RWPE1 (cell line): ENCODE measurements at regions not wholly inside any gene's neighbourhood (a gene's known extent, or its start where the extent isn't known, plus 50 kb on each side); places are given as distances from the start of the nearest gene placed in this dataset.
A peak's percentile ranks its signal among the peaks of the same experiment; 100 is the strongest.

Experiments used
- CTCF ChIA-PET: fragments of 350-600 bp; sonication (Branson Sonifier 250); formaldehyde crosslinking; extraction: SDS; loops from one replicate; lab custom pipeline; 2021; lab: Yijun Ruan, JAX
- POLR2A ChIA-PET: fragments of 400-600 bp; formaldehyde crosslinking; extraction: SDS; loops from one replicate; lab custom pipeline; 2020; ENCODE audit warnings: antibody characterized with exemption; ENCODE audit not compliant: low non-redundant PET; lab: Yijun Ruan, JAX
- DNase-seq: peaks from one replicate; pipeline ENCODE4 v3.0.0; 2012; ENCODE audit warnings: low spot score
- H3K27ac ChIP-seq: fragments of 450-650 bp; 2 replicates; pipeline ENCODE4 v1.5.1; 2017
- TF ChIP-seq, protein P1 (sequence below): fragments of 450-650 bp; conservative IDR thresholded peaks from 2 replicates; pipeline ENCODE4 v1.5.1; 2017; ENCODE audit warnings: low read depth, mild to moderate bottlenecking

DNA sequence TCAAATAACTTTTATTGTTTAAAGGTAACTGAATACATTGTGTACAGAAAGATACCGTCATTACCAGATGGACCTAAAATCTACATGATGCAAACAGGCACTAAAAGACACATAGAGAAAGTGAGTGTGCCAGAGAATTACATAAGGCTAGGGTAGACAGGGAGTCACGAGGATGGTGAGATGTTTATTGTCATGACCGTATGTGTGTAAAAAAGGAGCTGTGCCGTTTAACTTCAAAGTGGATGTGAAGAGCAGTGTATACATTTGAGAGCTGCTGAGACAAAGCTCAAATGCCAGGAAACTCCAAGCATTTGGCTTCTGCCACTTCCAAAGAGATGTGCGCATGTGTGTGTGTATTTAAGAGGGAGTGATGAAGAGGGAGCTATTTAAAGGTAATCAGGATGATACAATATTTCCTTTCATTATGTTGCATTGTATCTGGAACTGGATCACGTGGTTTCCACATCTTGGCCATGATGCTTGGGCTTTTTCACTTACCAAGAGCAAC, 51.4 kb upstream of the IGF1R start:
- TF ChIP-seq, protein P1, sequence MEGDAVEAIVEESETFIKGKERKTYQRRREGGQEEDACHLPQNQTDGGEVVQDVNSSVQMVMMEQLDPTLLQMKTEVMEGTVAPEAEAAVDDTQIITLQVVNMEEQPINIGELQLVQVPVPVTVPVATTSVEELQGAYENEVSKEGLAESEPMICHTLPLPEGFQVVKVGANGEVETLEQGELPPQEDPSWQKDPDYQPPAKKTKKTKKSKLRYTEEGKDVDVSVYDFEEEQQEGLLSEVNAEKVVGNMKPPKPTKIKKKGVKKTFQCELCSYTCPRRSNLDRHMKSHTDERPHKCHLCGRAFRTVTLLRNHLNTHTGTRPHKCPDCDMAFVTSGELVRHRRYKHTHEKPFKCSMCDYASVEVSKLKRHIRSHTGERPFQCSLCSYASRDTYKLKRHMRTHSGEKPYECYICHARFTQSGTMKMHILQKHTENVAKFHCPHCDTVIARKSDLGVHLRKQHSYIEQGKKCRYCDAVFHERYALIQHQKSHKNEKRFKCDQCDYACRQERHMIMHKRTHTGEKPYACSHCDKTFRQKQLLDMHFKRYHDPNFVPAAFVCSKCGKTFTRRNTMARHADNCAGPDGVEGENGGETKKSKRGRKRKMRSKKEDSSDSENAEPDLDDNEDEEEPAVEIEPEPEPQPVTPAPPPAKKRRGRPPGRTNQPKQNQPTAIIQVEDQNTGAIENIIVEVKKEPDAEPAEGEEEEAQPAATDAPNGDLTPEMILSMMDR: no peak
- POLR2A ChIA-PET: no interaction called here
- CTCF ChIA-PET: interaction anchor here (0.6 kb wide), 1 partner anchor 51 kb away, joined by 3 read pairs; the partner anchor contains the start of gene IGF1R

DNA sequence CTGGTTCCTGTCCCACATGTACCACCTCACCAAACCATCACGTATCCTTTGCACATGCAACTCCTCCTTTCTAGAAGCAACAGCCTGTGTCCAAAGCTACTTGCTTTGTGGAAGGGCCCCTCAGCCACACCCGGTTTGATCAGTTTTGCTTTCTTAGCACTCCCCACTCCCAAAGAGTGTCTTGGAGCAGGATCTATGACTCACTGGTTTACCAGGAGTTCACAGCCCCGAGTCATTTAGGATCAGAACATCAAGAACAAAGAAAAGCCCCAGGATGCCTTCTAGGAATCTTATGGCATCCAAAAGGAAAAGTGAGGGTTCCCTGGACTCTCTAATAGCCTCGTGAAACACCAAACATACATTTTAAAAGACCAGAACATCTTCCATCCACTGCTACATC, 50.7 kb upstream of the IGF1R start:
- POLR2A ChIA-PET: no interaction called here
- peak; percentile 77 for DNase-seq
- H3K27ac ChIP-seq: no peak overlapping the region
- TF ChIP-seq, protein P1: no peak
- CTCF ChIA-PET: interaction anchor here (0.6 kb wide), 1 partner anchor 50 kb away, joined by 3 read pairs; the partner anchor contains the start of gene IGF1R

More for the DNA sequence above, 51.4 kb upstream of the IGF1R start:
- DNase-seq: no peak
- H3K27ac ChIP-seq: no peak overlapping the region
